HEK293 (cell line): ENCODE measurements at regions not wholly inside any gene's neighbourhood (a gene's known extent, or its start where the extent isn't known, plus 50 kb on each side); places are given as distances from the start of the nearest gene placed in this dataset.

Source experiments
- CTCF ChIA-PET: fragments of 350-600 bp; formaldehyde crosslinking; extraction: SDS; loops from one replicate; lab custom pipeline; 2021; ENCODE audit warnings: antibody characterized with exemption; lab: Yijun Ruan, JAX
- POLR2A ChIA-PET: fragments of 300-600 bp; formaldehyde crosslinking; extraction: SDS; loops from one replicate; lab custom pipeline; 2020; ENCODE audit warnings: antibody characterized with exemption, inconsistent platforms; lab: Yijun Ruan, JAX
- H3K27ac ChIP-seq: fragments of 200-500 bp; sonication (Bioruptor generic); 2 replicates; pipeline ENCODE4 v1.5.1; 2014; ENCODE audit warnings: low read depth, low read length, control low read depth, inconsistent platforms; ENCODE audit errors: extremely low read depth
- H3K36me3 ChIP-seq, 2 experiments: fragments of 200-500 bp in 1 of 2; sonication (Bioruptor generic) in 1 of 2; 1 replicate in 1 of 2; 2 replicates in 1 of 2; pipeline ENCODE4 v1.5.1; 2014 to 2017; ENCODE audit warnings: inconsistent platforms in 2 of 2, low read length in 2 of 2; ENCODE audit not compliant: control insufficient read depth in 2 of 2, insufficient read depth in 1 of 2
- H3K4me1 ChIP-seq: fragments of 200-500 bp; sonication (Bioruptor generic); 2 replicates; pipeline ENCODE4 v1.5.1; 2014; ENCODE audit warnings: mild to moderate bottlenecking, low read length, inconsistent platforms; ENCODE audit not compliant: control insufficient read depth, insufficient read depth
- H3K4me3 ChIP-seq: 2 replicates; pipeline ENCODE4 v1.5.1; 2011; ENCODE audit warnings: low read depth, mild to moderate bottlenecking, control low read depth, low read length, moderate library complexity
- H3K9me3 ChIP-seq: fragments of 200-500 bp; sonication (Bioruptor generic); 2 replicates; pipeline ENCODE4 v1.5.1; 2014; ENCODE audit warnings: low read depth, low read length, inconsistent platforms; ENCODE audit not compliant: control insufficient read depth, insufficient read depth
- ATF2 ChIP-seq: fragments of 450-650 bp; formaldehyde crosslinking; IDR thresholded peaks from 2 replicates; pipeline ENCODE4 v1.5.1; 2016; ENCODE audit warnings: missing biosample characterization, missing genetic modification characterization, low read depth
- EGR2 ChIP-seq: fragments of 450-650 bp; formaldehyde crosslinking; IDR thresholded peaks from 2 replicates; pipeline ENCODE4 v1.5.1; 2016; ENCODE audit warnings: low read depth, missing biosample characterization, missing genetic modification characterization
- FEZF1 ChIP-seq: fragments of 450-650 bp; formaldehyde crosslinking; IDR thresholded peaks from 2 replicates; pipeline ENCODE4 v1.5.1; 2016; ENCODE audit warnings: missing biosample characterization, missing genetic modification characterization
- HOXA7 ChIP-seq: sonication (generic); formaldehyde crosslinking; IDR thresholded peaks from 2 replicates; pipeline ENCODE4 v1.8.1; 2022; ENCODE audit warnings: missing genetic modification reagents, borderline replicate concordance
- KLF7 ChIP-seq: fragments of 450-650 bp; formaldehyde crosslinking; IDR thresholded peaks from 2 replicates; pipeline ENCODE4 v1.5.1; 2016; ENCODE audit warnings: missing biosample characterization, missing genetic modification characterization, borderline replicate concordance
- MZF1 ChIP-seq: fragments of 450-650 bp; formaldehyde crosslinking; IDR thresholded peaks from 2 replicates; pipeline ENCODE4 v1.5.1; 2017; ENCODE audit warnings: missing biosample characterization, missing genetic modification characterization, borderline replicate concordance
- OSR2 ChIP-seq: fragments of 450-650 bp; formaldehyde crosslinking; IDR thresholded peaks from 2 replicates; pipeline ENCODE4 v1.5.1; 2016; ENCODE audit warnings: missing biosample characterization, missing genetic modification characterization
- REST ChIP-seq: fragments of 450-650 bp; formaldehyde crosslinking; IDR thresholded peaks from 2 replicates; pipeline ENCODE4 v1.5.1; 2016; ENCODE audit warnings: missing biosample characterization, missing genetic modification characterization
- ZBTB8A ChIP-seq: fragments of 450-650 bp; formaldehyde crosslinking; IDR thresholded peaks from 2 replicates; pipeline ENCODE4 v1.5.1; 2016; ENCODE audit warnings: missing biosample characterization, missing genetic modification characterization
- ZNF16 ChIP-seq: fragments of 450-650 bp; formaldehyde crosslinking; IDR thresholded peaks from 2 replicates; pipeline ENCODE4 v1.5.1; 2016; ENCODE audit warnings: low read depth, missing biosample characterization, missing genetic modification characterization
- ZNF174 ChIP-seq: fragments of 450-650 bp; formaldehyde crosslinking; IDR thresholded peaks from 2 replicates; pipeline ENCODE4 v1.5.0; 2017; ENCODE audit warnings: missing biosample characterization, mild to moderate bottlenecking, missing genetic modification characterization
- ZNF221 ChIP-seq: fragments of 450-650 bp; formaldehyde crosslinking; IDR thresholded peaks from 2 replicates; pipeline ENCODE4 v1.5.1; 2017; ENCODE audit warnings: missing biosample characterization, missing genetic modification characterization, borderline replicate concordance
- ZNF23 ChIP-seq: fragments of 450-650 bp; formaldehyde crosslinking; IDR thresholded peaks from 2 replicates; pipeline ENCODE4 v1.5.1; 2016; ENCODE audit warnings: missing biosample characterization, missing genetic modification characterization, borderline replicate concordance
- ZNF24 ChIP-seq: fragments of 450-650 bp; formaldehyde crosslinking; IDR thresholded peaks from 2 replicates; pipeline ENCODE4 v1.5.1; 2016; ENCODE audit warnings: missing biosample characterization, missing genetic modification characterization
- ZNF248 ChIP-seq: fragments of 450-650 bp; formaldehyde crosslinking; IDR thresholded peaks from 2 replicates; pipeline ENCODE4 v1.5.1; 2017; ENCODE audit warnings: missing biosample characterization, missing genetic modification characterization
- ZNF280D ChIP-seq: fragments of 450-650 bp; formaldehyde crosslinking; IDR thresholded peaks from 2 replicates; pipeline ENCODE4 v1.5.1; 2016; ENCODE audit warnings: missing biosample characterization, missing genetic modification characterization
- ZNF335 ChIP-seq: fragments of 450-650 bp; formaldehyde crosslinking; conservative IDR thresholded peaks from 2 replicates; pipeline ENCODE4 v1.5.1; 2016; ENCODE audit warnings: missing biosample characterization, missing genetic modification characterization
- ZNF37A ChIP-seq: fragments of 450-650 bp; IDR thresholded peaks from 2 replicates; pipeline ENCODE4 v1.5.1; 2018; ENCODE audit warnings: missing biosample characterization, missing genetic modification characterization
- ZNF530 ChIP-seq: fragments of 450-650 bp; formaldehyde crosslinking; IDR thresholded peaks from 2 replicates; pipeline ENCODE4 v1.5.1; 2016; ENCODE audit warnings: low read depth, missing biosample characterization, missing genetic modification characterization
- ZNF645 ChIP-seq: fragments of 450-650 bp; formaldehyde crosslinking; IDR thresholded peaks from 2 replicates; pipeline ENCODE4; 2016; ENCODE audit warnings: missing biosample characterization, missing genetic modification characterization
- ZNF692 ChIP-seq: fragments of 450-650 bp; formaldehyde crosslinking; IDR thresholded peaks from 2 replicates; pipeline ENCODE4 v1.5.1; 2016; ENCODE audit warnings: missing biosample characterization, missing genetic modification characterization
- ZSCAN18 ChIP-seq: fragments of 450-650 bp; formaldehyde crosslinking; IDR thresholded peaks from 2 replicates; pipeline ENCODE4 v1.5.1; 2016; ENCODE audit warnings: missing biosample characterization, missing genetic modification characterization
- ZSCAN23 ChIP-seq: fragments of 450-650 bp; formaldehyde crosslinking; IDR thresholded peaks from 2 replicates; pipeline ENCODE4 v1.5.1; 2016; ENCODE audit warnings: missing biosample characterization, missing genetic modification characterization
- ZSCAN30 ChIP-seq: fragments of 450-650 bp; IDR thresholded peaks from 2 replicates; pipeline ENCODE4 v1.5.1; 2018; ENCODE audit warnings: missing biosample characterization, mild to moderate bottlenecking, missing genetic modification characterization, moderate library complexity

- Histone ChIP-seq H3K9me3 (no peaks in the 10 kb centered on the region), H3K36me3 (no peaks in the 10 kb centered on the region), H3K4me3 (no peak overlapping the region), H3K27ac (no peak overlapping the region), H3K4me1 (no peaks in the 10 kb centered on the region)
- POLR2A ChIA-PET, result no interaction called here
- CTCF ChIA-PET, result no interaction called here
- TF ChIP-seq KLF7 (tag by site-specific recombination) (no peak), OSR2 (tag by site-specific recombination) (no peak), HOXA7 (CRISPR knock-in tag) (no peak), ZSCAN18 (tag by site-specific recombination) (no peak), ZNF37A (tag by site-specific recombination) (no peak), ZNF24 (no peak), ZSCAN23 (no peak), ATF2 (tag by site-specific recombination) (no peak), EGR2 (tag by site-specific recombination) (no peak), ZNF16 (no peak), ZSCAN30 (tag by site-specific recombination) (no peak), MZF1 (tag by site-specific recombination) (no peak), ZNF692 (tag by site-specific recombination) (no peak), ZNF23 (no peak), ZNF248 (no peak), ZNF221 (tag by site-specific recombination) (no peak), ZBTB8A (tag by site-specific recombination) (no peak), ZNF174 (tag by site-specific recombination) (no peak), FEZF1 (no peak)
These were observed 842.9 kb upstream of the ADGRL4 start for GRCh38 chr1:79849388-79849787.

GRCh38 chr1:79848316-79848715 is 841.8 kb upstream of the ADGRL4 start:
- no peaks in the 10 kb centered on the region for H3K9me3 ChIP-seq
- H3K4me3 ChIP-seq, result no peak overlapping the region
- CTCF ChIA-PET, result no interaction called here
- POLR2A ChIA-PET, result no interaction called here
- H3K36me3 ChIP-seq, result no peaks in the 10 kb centered on the region
- no peaks in the 10 kb centered on the region for H3K4me1 ChIP-seq
- H3K27ac ChIP-seq, result no peak overlapping the region
- TF ChIP-seq REST (no peak), ZNF280D (no peak), ZNF645 (no peak), ZNF530 (no peak), ZNF335 (tag by site-specific recombination) (no peak)
